Neural cell (in vitro differentiated cells): ENCODE measurements at regions not wholly inside any gene's neighbourhood (a gene's known extent, or its start where the extent isn't known, plus 50 kb on each side); places are given as distances from the start of the nearest gene placed in this dataset.

Experiments
- H2AFZ ChIP-seq: fragments of 200-600, 300-800 bp; sonication (generic), shearing (Covaris generic); 2 replicates; pipeline ENCODE4 v1.6.0; 2014; ENCODE audit warnings: low read depth, mild to moderate bottlenecking, antibody characterized with exemption, low read length, moderate library complexity
- H3F3A ChIP-seq: fragments of 200-600 bp; shearing (Covaris generic); 2 replicates; pipeline ENCODE4 v1.6.1; 2016; ENCODE audit warnings: mild to moderate bottlenecking, moderate library complexity, mixed read lengths, antibody characterized with exemption, low read length; ENCODE audit not compliant: insufficient read depth, poor library complexity, severe bottlenecking
- H3K27ac ChIP-seq: fragments of 200-600, 300-800 bp; sonication (generic), shearing (Covaris generic); 2 replicates; pipeline ENCODE4 v1.5.1; 2014; ENCODE audit warnings: mild to moderate bottlenecking, low read length, moderate library complexity
- H3K27me3 ChIP-seq: fragments of 300-800, 200-600 bp; sonication (generic), shearing (Covaris generic); 2 replicates; pipeline ENCODE4 v1.6.0; 2014; ENCODE audit warnings: mild to moderate bottlenecking, low read depth, low read length, moderate library complexity; ENCODE audit not compliant: insufficient read depth
- H3K36me3 ChIP-seq: fragments of 300-800, 200-600 bp; sonication (generic), shearing (Covaris generic); 2 replicates; pipeline ENCODE4 v1.5.1; 2014; ENCODE audit warnings: mild to moderate bottlenecking, antibody characterized with exemption, low read length, moderate library complexity; ENCODE audit not compliant: insufficient read depth
- H3K4me2 ChIP-seq: fragments of 300-800, 200-600 bp; sonication (generic), shearing (Covaris generic); 2 replicates; pipeline ENCODE4 v1.6.0; 2014; ENCODE audit warnings: mild to moderate bottlenecking, low read length
- H3K4me3 ChIP-seq: fragments of 300-800, 200-600 bp; sonication (generic), shearing (Covaris generic); 2 replicates; pipeline ENCODE4 v1.5.1; 2014; ENCODE audit warnings: mild to moderate bottlenecking, low read length, moderate library complexity
- H3K79me2 ChIP-seq: fragments of 200-600 bp; shearing (Covaris generic); replicated peaks from 2 replicates; pipeline ENCODE4 v1.6.0; 2014; ENCODE audit warnings: mild to moderate bottlenecking, low read length, moderate library complexity; ENCODE audit not compliant: insufficient read depth
- H3K9ac ChIP-seq: fragments of 300-800, 200-600 bp; sonication (generic), shearing (Covaris generic); 2 replicates; pipeline ENCODE4 v1.6.1; 2016; ENCODE audit warnings: mild to moderate bottlenecking, low read length, mixed read lengths
- H3K9me2 ChIP-seq: fragments of 200-600 bp; shearing (Covaris generic); 2 replicates; pipeline ENCODE4 v1.6.1; 2016; ENCODE audit warnings: mild to moderate bottlenecking, low read length, mixed read lengths; ENCODE audit not compliant: insufficient read depth
- H3K9me3 ChIP-seq: fragments of 200-600, 300-800 bp; sonication (generic), shearing (Covaris generic); 2 replicates; pipeline ENCODE4 v1.6.1; 2016; ENCODE audit warnings: mild to moderate bottlenecking, mixed run types, low read length, moderate library complexity, mixed read lengths
- H4K20me1 ChIP-seq: fragments of 200-600 bp; shearing (Covaris generic); 2 replicates; pipeline ENCODE4 v1.6.1; 2016; ENCODE audit warnings: mild to moderate bottlenecking, mixed run types; ENCODE audit not compliant: insufficient read depth
- CTCF ChIP-seq: fragments of 450-650 bp; IDR thresholded peaks from 2 replicates; pipeline ENCODE4 v1.5.1; 2014; ENCODE audit warnings: antibody characterized with exemption, mild to moderate bottlenecking, moderate library complexity; ENCODE audit not compliant: poor library complexity, severe bottlenecking
- EP300 ChIP-seq: fragments of 450-650 bp; conservative IDR thresholded peaks from 2 replicates; pipeline ENCODE4 v1.6.1; 2014; ENCODE audit warnings: antibody characterized with exemption, mild to moderate bottlenecking, moderate library complexity; ENCODE audit not compliant: poor library complexity, severe bottlenecking
- EZH2 ChIP-seq: fragments of 200-600, 300-800 bp; shearing (Covaris generic), sonication (generic); IDR thresholded peaks from 2 replicates; pipeline ENCODE4 v1.6.1; 2014; ENCODE audit warnings: antibody characterized with exemption, low read length, borderline replicate concordance, mild to moderate bottlenecking; ENCODE audit not compliant: insufficient read depth, poor library complexity, severe bottlenecking
- MXI1 ChIP-seq: fragments of 450-650 bp; conservative IDR thresholded peaks from 2 replicates; pipeline ENCODE4 v1.6.1; 2014; ENCODE audit warnings: antibody characterized with exemption, mild to moderate bottlenecking; ENCODE audit not compliant: poor library complexity, severe bottlenecking
- POLR2AphosphoS5 ChIP-seq: IDR thresholded peaks from 2 replicates; pipeline ENCODE4 v1.6.1; 2012
- RAD21 ChIP-seq: fragments of 450-650 bp; conservative IDR thresholded peaks from 2 replicates; pipeline ENCODE4 v1.6.1; 2014; ENCODE audit warnings: antibody characterized with exemption, mild to moderate bottlenecking, moderate library complexity
- REST ChIP-seq: IDR thresholded peaks from 2 replicates; pipeline ENCODE4 v1.6.1; 2012; ENCODE audit warnings: borderline replicate concordance
- SMC3 ChIP-seq: fragments of 450-650 bp; conservative IDR thresholded peaks from 2 replicates; pipeline ENCODE4 v1.6.1; 2014; ENCODE audit warnings: antibody characterized with exemption, mild to moderate bottlenecking, moderate library complexity; ENCODE audit not compliant: poor library complexity
- TAF1 ChIP-seq: IDR thresholded peaks from 2 replicates; pipeline ENCODE4 v1.6.1; 2012; ENCODE audit warnings: low read depth

- H3K9me3 ChIP-seq = no peaks in the 10 kb centered on the region
These were observed 558.4 kb downstream of the LMO4 start for GRCh38 chr1:87887100-87887499.

GRCh38 chr1:87888446-87888845, 559.8 kb downstream of the LMO4 start:
- no peak overlapping the region for H3K4me2 ChIP-seq
- H3K79me2 ChIP-seq = no peaks in the 10 kb centered on the region
- no peak overlapping the region for H3K4me3 ChIP-seq
- H4K20me1 ChIP-seq = no peaks in the 10 kb centered on the region
- no peaks in the 10 kb centered on the region for H3F3A ChIP-seq
- H3K27ac ChIP-seq = no peak overlapping the region
- no peaks in the 10 kb centered on the region for H3K27me3 ChIP-seq
- no peak overlapping the region for H2AFZ ChIP-seq
- no peaks in the 10 kb centered on the region for H3K36me3 ChIP-seq
- H3K9me2 ChIP-seq = no peaks in the 10 kb centered on the region
- no peaks in the 10 kb centered on the region for H3K9me3 ChIP-seq
- H3K9ac ChIP-seq = no peak overlapping the region
- TF ChIP-seq RAD21 (no peak), MXI1 (no peak), POLR2AphosphoS5 (no peak), EZH2 (no peak), REST (no peak), CTCF (no peak), TAF1 (no peak)

More at GRCh38 chr1:87887100-87887499, 558.4 kb downstream of the LMO4 start:
- H2AFZ ChIP-seq = no peak overlapping the region
- H3K9ac ChIP-seq = no peak overlapping the region
- no peaks in the 10 kb centered on the region for H3F3A ChIP-seq
- no peaks in the 10 kb centered on the region for H3K79me2 ChIP-seq
- H3K27ac ChIP-seq = no peak overlapping the region
- no peak for TF ChIP-seq TAF1
- no peak for TF ChIP-seq POLR2AphosphoS5
- TF ChIP-seq REST = no peak
- TF ChIP-seq EP300 = no peak
- TF ChIP-seq EZH2 = no peak
- no peak for TF ChIP-seq SMC3
- no peak for TF ChIP-seq RAD21
- TF ChIP-seq CTCF = no peak
- no peak for TF ChIP-seq MXI1
- H4K20me1 ChIP-seq = no peaks in the 10 kb centered on the region
- H3K4me2 ChIP-seq = no peak overlapping the region
- no peaks in the 10 kb centered on the region for H3K36me3 ChIP-seq
- no peak overlapping the region for H3K4me3 ChIP-seq
- no peaks in the 10 kb centered on the region for H3K9me2 ChIP-seq
- no peaks in the 10 kb centered on the region for H3K27me3 ChIP-seq
